ENCODE measurements at regions not wholly inside any gene's neighbourhood (a gene's known extent, or its start where the extent isn't known, plus 50 kb on each side); places are given as distances from the start of the nearest gene placed in this dataset.

DNA sequence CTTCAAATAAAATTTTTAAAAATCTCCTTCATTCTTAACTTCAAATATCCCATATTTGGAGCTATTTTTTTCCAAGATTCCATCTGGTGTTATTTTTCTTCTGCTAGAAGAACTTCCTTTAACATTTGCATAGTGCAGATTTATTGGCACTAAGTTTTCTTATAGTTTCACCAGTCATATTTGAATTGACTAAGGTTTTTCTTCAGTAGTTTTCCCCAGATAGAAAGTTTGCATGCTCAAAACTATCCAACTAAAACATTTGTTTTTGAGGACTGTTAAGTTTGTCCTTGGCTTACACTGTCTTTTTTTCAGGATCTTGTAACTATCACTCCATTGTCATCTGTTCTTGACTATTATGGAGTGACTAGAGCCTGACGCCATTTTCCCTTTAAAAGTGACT lies 606.7 kb downstream of the TAF11L14 start:
- no peaks in the 10 kb centered on the region for H3K23me2 ChIP-seq (ENCODE audit: low read depth, low read length)
- no peaks in the 10 kb centered on the region; a peak in 1 of 4 replicates for H3K9me3 ChIP-seq (ENCODE audit: insufficient read depth in 2 of 2, low read depth in 1 of 2, low read length in 1 of 2)
- WGBS, 2 experiments (ENCODE audit: extremely low coverage in 1 of 2, insufficient coverage in 1 of 2, insufficient read length in 1 of 2, insufficient replicate concordance in 2 of 2, low coverage in 1 of 2, low lambda C conversion rate in 2 of 2, missing lambda C conversion rate in 1 of 2) = 91% methylated on average over 1 of the region's 1 CpG; no CpG with 5 or more reads in 1 of the 2 experiments
- ChIA-PET CTCF (ENCODE audit: partially characterized antibody) (no interaction called here), POLR2A (ENCODE audit: partially characterized antibody) (no interaction called here)
- H3K9ac ChIP-seq (replicated peaks in 1 of 4; ENCODE audit: extremely low read depth in 1 of 4, low read depth in 3 of 4, low read length in 3 of 4) = no peak overlapping the region
- H3K4me2 ChIP-seq (ENCODE audit: insufficient read depth in 1 of 2, low read depth in 2 of 2, low read length in 2 of 2) = no peak overlapping the region
- no peak overlapping the region for H2BK12ac ChIP-seq (ENCODE audit: low read depth, low read length)
- no peak overlapping the region for H2BK15ac ChIP-seq (ENCODE audit: low read length)
- H3K79me2 ChIP-seq (ENCODE audit: control insufficient read depth in 1 of 2, insufficient read depth in 2 of 2, low read length in 2 of 2) = no peaks in the 10 kb centered on the region
- no peaks in the 10 kb centered on the region for H3K36me3 ChIP-seq (ENCODE audit: control insufficient read depth in 2 of 4, insufficient read depth in 4 of 4, low read length in 3 of 4)
- H2AK5ac ChIP-seq (ENCODE audit: low read depth, low read length) = no peak overlapping the region
- FAIRE-seq = no peak
- H3K79me1 ChIP-seq (ENCODE audit: low read depth, low read length) = no peaks in the 10 kb centered on the region
- no peak overlapping the region for H4K8ac ChIP-seq (ENCODE audit: extremely low read depth, insufficient read depth, low read length)
- no peak overlapping the region for H2AFZ ChIP-seq (ENCODE audit: low read length)
- H3K4ac ChIP-seq (replicated peaks; ENCODE audit: insufficient read length, low read depth, low read length) = no peak overlapping the region
- no peak overlapping the region for H3K18ac ChIP-seq (ENCODE audit: extremely low read depth, low read length)
- no peak overlapping the region for H2BK5ac ChIP-seq (ENCODE audit: low read depth, low read length)
- H3K27me3 ChIP-seq (replicated peaks in 1 of 4; ENCODE audit: control insufficient read depth in 3 of 4, extremely low read depth in 1 of 4, insufficient read depth in 3 of 4, low read length in 3 of 4) = no peaks in the 10 kb centered on the region
- H3K23ac ChIP-seq (ENCODE audit: insufficient read length) = no peak overlapping the region
- no peaks in the 10 kb centered on the region for H3K4me1 ChIP-seq (replicated peaks in 1 of 4; ENCODE audit: control insufficient read depth in 3 of 4, insufficient read depth in 4 of 4, low read length in 3 of 4)
- no peak for DNase-seq (ENCODE audit: low read depth in 1 of 2, low spot score in 2 of 2)
- no peak overlapping the region for H2BK120ac ChIP-seq (replicated peaks; ENCODE audit: low read depth, low read length)
- H2BK20ac ChIP-seq (ENCODE audit: low read length) = no peak overlapping the region
- H3K14ac ChIP-seq (ENCODE audit: insufficient read length) = no peak overlapping the region
- H4K5ac ChIP-seq (ENCODE audit: insufficient read length, low read depth, low read length) = no peak overlapping the region
- no peak overlapping the region for H3K4me3 ChIP-seq (ENCODE audit: extremely low read depth in 1 of 4, insufficient read depth in 2 of 4, low read depth in 3 of 4, low read length in 4 of 4)
- H3K27ac ChIP-seq (ENCODE audit: low read depth, low read length) = no peak overlapping the region
- no peak overlapping the region for H4K91ac ChIP-seq (replicated peaks; ENCODE audit: insufficient read length, low read length)
- no peak overlapping the region for H3K56ac ChIP-seq (replicated peaks; ENCODE audit: insufficient read length, low read depth, low read length)
- H4K20me1 ChIP-seq (replicated peaks in 1 of 2; ENCODE audit: control insufficient read depth in 1 of 2, insufficient read depth in 2 of 2, low read length in 2 of 2) = no peaks in the 10 kb centered on the region
- TF ChIP-seq E2F6 (IDR thresholded peaks at IDR 0.05) (no peak), POLR2A (IDR thresholded peaks at IDR 0.05; ENCODE audit: control extremely low read depth in 1 of 2, low read depth in 2 of 2, low read length in 2 of 2) (no peak)

All from H1 (cell line).